ENCODE measurements at regions not wholly inside any gene's neighbourhood (a gene's known extent, or its start where the extent isn't known, plus 50 kb on each side); places are given as distances from the start of the nearest gene placed in this dataset.

DNA sequence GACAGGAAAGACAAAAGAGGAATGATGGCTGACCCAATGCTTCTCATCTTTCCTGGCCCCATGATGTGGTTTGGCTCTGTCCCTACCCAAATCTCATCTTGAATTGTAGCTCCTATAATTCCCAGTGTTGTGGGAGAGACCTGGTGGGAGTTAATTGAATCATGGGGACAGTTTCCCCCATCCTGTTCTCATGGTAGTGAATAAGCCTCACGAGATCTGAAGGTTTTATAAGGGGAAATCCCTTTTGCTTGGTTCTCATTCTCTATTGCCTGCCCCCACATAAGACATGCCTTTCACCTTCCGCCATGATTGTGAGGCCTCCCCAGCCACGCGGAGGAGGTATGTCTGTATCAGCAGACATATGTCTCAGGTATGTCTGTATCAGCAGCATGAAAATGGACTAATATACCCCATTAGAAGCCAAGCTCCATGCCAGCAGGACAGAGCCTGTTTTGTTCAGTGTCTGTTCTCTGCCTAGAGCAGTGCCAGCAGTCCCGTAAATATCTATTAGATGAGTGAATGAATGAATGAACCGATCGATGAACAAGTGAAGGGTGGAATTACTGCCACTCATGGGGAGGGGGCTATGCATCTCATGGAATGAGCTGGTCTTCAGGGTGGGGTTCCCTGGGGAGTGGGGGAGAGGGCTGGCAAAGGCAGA is 304.4 kb downstream of the SOX9 start:
- ATAC-seq: no peak
- no peak for TF ChIP-seq BACH2 (CRISPR knock-in tag; IDR thresholded peaks at IDR 0.05; ENCODE audit: borderline replicate concordance)
- no peak for TF ChIP-seq TOX (CRISPR knock-in tag; IDR thresholded peaks at IDR 0.05; ENCODE audit: borderline replicate concordance)
- TF ChIP-seq PPARA (CRISPR knock-in tag; IDR thresholded peaks at IDR 0.05; ENCODE audit: borderline replicate concordance): no peak
- TF ChIP-seq ISL1 (CRISPR knock-in tag; IDR thresholded peaks at IDR 0.05): no peak
- TF ChIP-seq ZFP30 (CRISPR knock-in tag; IDR thresholded peaks at IDR 0.05): no peak
- TF ChIP-seq ZNF565 (CRISPR knock-in tag; conservative IDR thresholded peaks at IDR 0.05; ENCODE audit: low read depth): no peak
- TF ChIP-seq RARB (CRISPR knock-in tag; IDR thresholded peaks at IDR 0.05): no peak
- TF ChIP-seq ZNF8 (CRISPR knock-in tag; IDR thresholded peaks at IDR 0.05): no peak

DNA sequence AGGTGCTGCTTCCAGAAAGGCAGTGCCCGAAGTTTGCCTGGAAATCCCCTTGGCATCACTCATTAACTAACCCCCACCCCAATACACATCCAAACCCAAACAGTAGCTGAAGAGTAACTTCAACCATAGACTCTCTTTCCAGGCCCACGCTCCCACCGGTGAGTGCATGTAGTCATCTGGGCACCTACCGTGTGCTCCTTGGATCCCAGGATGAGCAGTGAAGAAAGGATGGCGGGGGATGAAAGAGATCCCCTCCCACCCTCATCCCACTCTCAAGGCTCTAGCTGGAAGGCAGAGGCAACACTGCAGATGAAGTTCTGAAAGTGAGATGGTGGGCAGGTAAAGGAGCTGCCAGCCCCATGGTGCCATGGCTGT is 305.0 kb downstream of the SOX9 start:
- ATAC-seq: no peak
- TF ChIP-seq CSDC2 (CRISPR knock-in tag; IDR thresholded peaks at IDR 0.05) (no peak), RARB (CRISPR knock-in tag; IDR thresholded peaks at IDR 0.05) (no peak), TCF4 (CRISPR knock-in tag; IDR thresholded peaks at IDR 0.05; ENCODE audit: borderline replicate concordance) (no peak), ZNF70 (CRISPR knock-in tag; IDR thresholded peaks at IDR 0.05) (no peak), PPARA (CRISPR knock-in tag; IDR thresholded peaks at IDR 0.05; ENCODE audit: borderline replicate concordance) (no peak), OSR1 (CRISPR knock-in tag; IDR thresholded peaks at IDR 0.05) (no peak), PATZ1 (CRISPR knock-in tag; IDR thresholded peaks at IDR 0.05; ENCODE audit: borderline replicate concordance) (no peak), CREB5 (CRISPR knock-in tag; IDR thresholded peaks at IDR 0.05; ENCODE audit: low read depth) (no peak), ESRRG (CRISPR knock-in tag; IDR thresholded peaks at IDR 0.05) (no peak), ZNF565 (CRISPR knock-in tag; conservative IDR thresholded peaks at IDR 0.05; ENCODE audit: low read depth) (no peak)
- TF ChIP-seq, protein P1, sequence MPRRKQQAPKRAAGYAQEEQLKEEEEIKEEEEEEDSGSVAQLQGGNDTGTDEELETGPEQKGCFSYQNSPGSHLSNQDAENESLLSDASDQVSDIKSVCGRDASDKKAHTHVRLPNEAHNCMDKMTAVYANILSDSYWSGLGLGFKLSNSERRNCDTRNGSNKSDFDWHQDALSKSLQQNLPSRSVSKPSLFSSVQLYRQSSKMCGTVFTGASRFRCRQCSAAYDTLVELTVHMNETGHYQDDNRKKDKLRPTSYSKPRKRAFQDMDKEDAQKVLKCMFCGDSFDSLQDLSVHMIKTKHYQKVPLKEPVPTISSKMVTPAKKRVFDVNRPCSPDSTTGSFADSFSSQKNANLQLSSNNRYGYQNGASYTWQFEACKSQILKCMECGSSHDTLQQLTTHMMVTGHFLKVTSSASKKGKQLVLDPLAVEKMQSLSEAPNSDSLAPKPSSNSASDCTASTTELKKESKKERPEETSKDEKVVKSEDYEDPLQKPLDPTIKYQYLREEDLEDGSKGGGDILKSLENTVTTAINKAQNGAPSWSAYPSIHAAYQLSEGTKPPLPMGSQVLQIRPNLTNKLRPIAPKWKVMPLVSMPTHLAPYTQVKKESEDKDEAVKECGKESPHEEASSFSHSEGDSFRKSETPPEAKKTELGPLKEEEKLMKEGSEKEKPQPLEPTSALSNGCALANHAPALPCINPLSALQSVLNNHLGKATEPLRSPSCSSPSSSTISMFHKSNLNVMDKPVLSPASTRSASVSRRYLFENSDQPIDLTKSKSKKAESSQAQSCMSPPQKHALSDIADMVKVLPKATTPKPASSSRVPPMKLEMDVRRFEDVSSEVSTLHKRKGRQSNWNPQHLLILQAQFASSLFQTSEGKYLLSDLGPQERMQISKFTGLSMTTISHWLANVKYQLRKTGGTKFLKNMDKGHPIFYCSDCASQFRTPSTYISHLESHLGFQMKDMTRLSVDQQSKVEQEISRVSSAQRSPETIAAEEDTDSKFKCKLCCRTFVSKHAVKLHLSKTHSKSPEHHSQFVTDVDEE (CRISPR knock-in tag; IDR thresholded peaks at IDR 0.05): no peak

DNA sequence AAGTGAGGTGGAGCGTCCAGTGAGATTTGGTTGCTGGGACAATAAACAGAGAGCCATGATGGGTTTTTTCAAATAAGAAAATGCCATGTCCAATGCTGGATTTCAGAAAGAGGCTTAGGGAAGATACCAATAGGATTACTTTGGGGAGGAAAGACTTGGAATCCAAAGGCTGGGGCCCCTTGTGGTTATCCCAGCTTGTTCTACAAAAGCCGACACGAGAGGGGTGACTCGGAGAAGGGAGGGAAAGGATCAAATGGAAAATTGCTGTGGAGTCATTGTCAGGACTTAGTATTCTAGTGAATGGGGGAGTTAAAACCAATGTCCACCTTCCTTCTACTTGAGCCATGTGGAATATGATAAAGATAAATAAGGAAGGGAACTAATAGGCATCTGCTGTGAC is 305.5 kb downstream of the SOX9 start:
- no peak for ATAC-seq
- TF ChIP-seq TCF4 (CRISPR knock-in tag; IDR thresholded peaks at IDR 0.05; ENCODE audit: borderline replicate concordance) (no peak), POU6F1 (CRISPR knock-in tag; IDR thresholded peaks at IDR 0.05; ENCODE audit: borderline replicate concordance, low read depth) (no peak), ZNF8 (CRISPR knock-in tag; IDR thresholded peaks at IDR 0.05) (no peak), ESRRG (CRISPR knock-in tag; IDR thresholded peaks at IDR 0.05) (no peak), ZNF565 (CRISPR knock-in tag; conservative IDR thresholded peaks at IDR 0.05; ENCODE audit: low read depth) (no peak), CSDC2 (CRISPR knock-in tag; IDR thresholded peaks at IDR 0.05) (no peak), ZFP3 (CRISPR knock-in tag; IDR thresholded peaks at IDR 0.05) (no peak), TOX (CRISPR knock-in tag; IDR thresholded peaks at IDR 0.05; ENCODE audit: borderline replicate concordance) (no peak), GLIS3 (CRISPR knock-in tag; IDR thresholded peaks at IDR 0.05) (no peak), PPARA (CRISPR knock-in tag; IDR thresholded peaks at IDR 0.05; ENCODE audit: borderline replicate concordance) (no peak), PATZ1 (CRISPR knock-in tag; IDR thresholded peaks at IDR 0.05; ENCODE audit: borderline replicate concordance) (no peak), ISL1 (CRISPR knock-in tag; IDR thresholded peaks at IDR 0.05) (no peak), RARB (CRISPR knock-in tag; IDR thresholded peaks at IDR 0.05) (no peak)
